HG02588 (cell line): ENCODE measurements at regions not wholly inside any gene's neighbourhood (a gene's known extent, or its start where the extent isn't known, plus 50 kb on each side); places are given as distances from the start of the nearest gene placed in this dataset.

Experiments
- ATAC-seq: cut with Tn5 transposase; IDR thresholded peaks from one replicate; pipeline ENCODE4 v1.9.1; 2021; ENCODE audit warnings: mild to moderate bottlenecking, moderate library complexity; ENCODE audit not compliant: unreplicated experiment

DNA sequence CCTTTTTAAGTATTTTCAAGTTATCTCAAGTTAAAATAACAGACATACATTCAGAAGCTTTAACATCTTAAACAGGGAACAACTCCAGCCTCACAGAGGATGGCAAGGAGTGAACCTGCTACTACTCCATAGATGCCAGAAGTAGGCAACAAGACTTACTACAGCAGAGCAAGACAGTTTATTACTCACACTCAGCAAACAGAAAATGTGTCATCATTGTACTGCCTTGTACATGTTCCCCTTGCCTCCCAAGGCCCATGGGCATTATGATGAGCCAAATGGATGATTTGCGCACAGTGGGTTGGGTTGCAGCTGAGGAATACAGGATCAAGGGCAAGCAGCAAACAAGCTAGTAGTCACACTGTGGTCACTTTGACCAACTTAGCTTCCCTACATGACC lies 80.6 kb upstream of the VRK2 start:
- no peak for ATAC-seq

- ATAC-seq = no peak
These were observed 72.9 kb upstream of the VRK2 start for GRCh38 chr2:57973621-57974186.

DNA sequence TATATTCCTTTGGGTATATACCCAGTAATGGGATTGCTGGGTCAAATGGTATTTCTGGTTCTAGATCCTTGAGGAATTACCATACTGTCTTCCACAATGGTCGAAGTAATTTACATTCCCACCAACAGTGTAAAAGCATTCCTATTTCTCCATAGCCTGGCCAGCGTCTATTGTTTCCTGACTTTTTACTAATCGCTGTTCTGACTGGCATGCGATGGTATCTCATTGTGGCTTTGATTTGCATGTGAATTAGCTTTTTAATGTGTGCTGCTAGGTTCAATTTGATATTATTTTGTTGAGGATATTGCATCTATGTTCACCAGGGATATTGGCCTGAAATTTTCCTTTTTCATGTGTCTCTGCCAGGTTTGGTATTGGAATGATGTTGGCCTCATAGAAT lies 67.4 kb upstream of the VRK2 start:
- ATAC-seq = no peak

- ATAC-seq = no peak
These were observed 65.4 kb upstream of the VRK2 start for GRCh38 chr2:57981083-57981768.

GRCh38 chr2:57987835-57988573 lies 58.6 kb upstream of the VRK2 start:
- no peak for ATAC-seq

DNA sequence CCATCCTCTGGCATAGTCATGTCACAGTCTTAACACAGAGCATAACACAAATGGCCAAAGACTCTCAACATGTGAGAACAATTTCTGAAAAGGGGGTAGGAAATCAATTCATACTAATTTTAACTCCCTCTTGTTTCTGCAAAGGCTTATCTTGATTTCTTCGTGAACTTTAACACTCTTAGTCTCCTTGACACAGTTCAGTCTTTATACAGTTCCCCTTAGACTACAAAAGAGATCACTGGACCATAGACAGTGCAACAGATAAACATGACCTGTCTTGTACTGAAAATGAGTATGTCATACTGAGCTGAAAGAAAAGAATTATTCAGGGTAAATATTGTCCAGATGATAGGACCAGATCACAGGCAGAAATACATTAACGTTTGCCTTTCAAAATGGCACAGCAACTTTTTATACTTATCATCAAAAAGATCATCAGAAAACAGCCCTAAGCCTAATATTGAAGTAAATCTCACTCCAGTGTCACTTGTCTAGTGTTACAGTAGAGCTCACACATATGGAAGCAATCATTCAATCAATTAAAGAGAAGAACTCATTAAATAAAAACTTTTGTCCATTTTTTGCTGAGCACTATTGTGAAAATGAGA lies 56.4 kb upstream of the VRK2 start:
- peak; percentile 54 for ATAC-seq
